ENCODE measurements at regions not wholly inside any gene's neighbourhood (a gene's known extent, or its start where the extent isn't known, plus 50 kb on each side); places are given as distances from the start of the nearest gene placed in this dataset.

DNA sequence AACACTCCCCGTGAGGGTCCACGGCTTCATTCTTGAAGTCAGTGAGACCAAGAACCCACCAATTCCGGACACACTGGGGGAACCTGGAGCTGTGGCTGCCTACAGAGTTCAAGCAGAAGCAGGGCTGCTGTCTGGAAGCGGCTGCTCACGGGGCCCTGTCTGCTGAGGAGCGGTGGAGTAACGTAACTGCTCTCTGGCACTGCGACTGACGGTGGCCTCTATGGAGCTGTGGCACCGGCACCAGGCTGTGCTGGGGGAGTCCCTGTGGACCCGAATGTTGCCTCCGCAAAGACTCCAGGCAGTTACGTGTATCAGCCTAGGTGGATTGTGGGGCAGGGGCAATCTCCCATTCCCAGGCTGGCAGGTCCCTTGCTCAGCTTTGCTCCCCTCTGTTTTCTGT, 703.3 kb upstream of the FRG1 start:
- H3F3A ChIP-seq (ENCODE audit: insufficient read depth, low read length), result no peaks in the 10 kb centered on the region
- H3K9me3 ChIP-seq (replicated peaks; ENCODE audit: insufficient read depth, low read length), result no peaks in the 10 kb centered on the region
- no peak overlapping the region for H3K27ac ChIP-seq (ENCODE audit: low read length)
- DNase-seq, result no peak
- no peaks in the 10 kb centered on the region for H3K4me1 ChIP-seq (ENCODE audit: low read length)
- no peak overlapping the region for H3K9ac ChIP-seq (ENCODE audit: low read length)
- no peak overlapping the region for H3K4me3 ChIP-seq (ENCODE audit: low read length)
- H3K4me2 ChIP-seq (ENCODE audit: low read depth, low read length), result no peak overlapping the region
- no peaks in the 10 kb centered on the region for H4K20me1 ChIP-seq (ENCODE audit: insufficient read depth, low read length)
- no peaks in the 10 kb centered on the region for H3K79me2 ChIP-seq (ENCODE audit: low read length)
- H3K9me2 ChIP-seq (replicated peaks; ENCODE audit: insufficient read depth, low read length), result no peaks in the 10 kb centered on the region
- no peaks in the 10 kb centered on the region for H3K36me3 ChIP-seq (replicated peaks; ENCODE audit: insufficient read depth, low read length)
- H3K27me3 ChIP-seq (replicated peaks; ENCODE audit: insufficient read depth, low read length), result no peaks in the 10 kb centered on the region
- TF ChIP-seq, protein P1, sequence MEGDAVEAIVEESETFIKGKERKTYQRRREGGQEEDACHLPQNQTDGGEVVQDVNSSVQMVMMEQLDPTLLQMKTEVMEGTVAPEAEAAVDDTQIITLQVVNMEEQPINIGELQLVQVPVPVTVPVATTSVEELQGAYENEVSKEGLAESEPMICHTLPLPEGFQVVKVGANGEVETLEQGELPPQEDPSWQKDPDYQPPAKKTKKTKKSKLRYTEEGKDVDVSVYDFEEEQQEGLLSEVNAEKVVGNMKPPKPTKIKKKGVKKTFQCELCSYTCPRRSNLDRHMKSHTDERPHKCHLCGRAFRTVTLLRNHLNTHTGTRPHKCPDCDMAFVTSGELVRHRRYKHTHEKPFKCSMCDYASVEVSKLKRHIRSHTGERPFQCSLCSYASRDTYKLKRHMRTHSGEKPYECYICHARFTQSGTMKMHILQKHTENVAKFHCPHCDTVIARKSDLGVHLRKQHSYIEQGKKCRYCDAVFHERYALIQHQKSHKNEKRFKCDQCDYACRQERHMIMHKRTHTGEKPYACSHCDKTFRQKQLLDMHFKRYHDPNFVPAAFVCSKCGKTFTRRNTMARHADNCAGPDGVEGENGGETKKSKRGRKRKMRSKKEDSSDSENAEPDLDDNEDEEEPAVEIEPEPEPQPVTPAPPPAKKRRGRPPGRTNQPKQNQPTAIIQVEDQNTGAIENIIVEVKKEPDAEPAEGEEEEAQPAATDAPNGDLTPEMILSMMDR (IDR thresholded peaks at IDR 0.05; ENCODE audit: low read length), result no peak
- TF ChIP-seq EZH2phosphoT487 (IDR thresholded peaks at IDR 0.05; ENCODE audit: low read length) (no peak), EZH2 (optimal IDR thresholded peaks at IDR 0.05; ENCODE audit: low read depth, low read length) (no peak)
- no peak overlapping the region for H2AFZ ChIP-seq (ENCODE audit: low read length)

DNA sequence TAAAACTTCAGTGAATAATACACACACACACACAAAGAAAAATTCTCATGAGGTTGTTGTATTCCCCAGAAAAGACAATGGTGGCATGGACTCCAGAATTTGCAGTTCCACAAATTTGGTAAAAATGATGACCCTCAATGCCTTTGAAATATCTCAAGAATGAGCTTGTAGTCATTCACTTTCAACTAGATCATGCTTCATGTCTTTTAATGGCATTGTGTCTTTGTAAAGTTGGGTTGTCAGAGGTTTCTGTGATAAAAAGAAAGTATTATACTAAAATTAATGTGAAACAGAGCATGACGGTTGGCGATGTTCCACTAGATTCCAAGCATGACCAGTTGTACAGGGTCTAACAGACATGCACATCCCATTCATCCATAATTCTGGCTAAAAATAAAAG, 685.0 kb upstream of the FRG1 start:
- no peaks in the 10 kb centered on the region for H3K79me2 ChIP-seq (ENCODE audit: low read length)
- no peaks in the 10 kb centered on the region for H3K4me1 ChIP-seq (ENCODE audit: low read length)
- no peak overlapping the region for H3K27ac ChIP-seq (ENCODE audit: low read length)
- H3F3A ChIP-seq (ENCODE audit: insufficient read depth, low read length), result no peaks in the 10 kb centered on the region
- no peak overlapping the region for H3K4me3 ChIP-seq (ENCODE audit: low read length)
- H3K9me3 ChIP-seq (replicated peaks; ENCODE audit: insufficient read depth, low read length), result no peaks in the 10 kb centered on the region
- no peaks in the 10 kb centered on the region for H3K9me2 ChIP-seq (replicated peaks; ENCODE audit: insufficient read depth, low read length)
- H3K36me3 ChIP-seq (replicated peaks; ENCODE audit: insufficient read depth, low read length), result no peaks in the 10 kb centered on the region
- TF ChIP-seq, protein P1 (IDR thresholded peaks at IDR 0.05; ENCODE audit: low read length), result no peak
- TF ChIP-seq EZH2 (optimal IDR thresholded peaks at IDR 0.05; ENCODE audit: low read depth, low read length) (no peak), EZH2phosphoT487 (IDR thresholded peaks at IDR 0.05; ENCODE audit: low read length) (no peak)
- H2AFZ ChIP-seq (ENCODE audit: low read length), result no peak overlapping the region
- no peak overlapping the region for H3K9ac ChIP-seq (ENCODE audit: low read length)
- no peaks in the 10 kb centered on the region for H3K27me3 ChIP-seq (replicated peaks; ENCODE audit: insufficient read depth, low read length)
- H4K20me1 ChIP-seq (ENCODE audit: insufficient read depth, low read length), result no peaks in the 10 kb centered on the region
- no peak overlapping the region for H3K4me2 ChIP-seq (ENCODE audit: low read depth, low read length)
- DNase-seq, result no peak

DNA sequence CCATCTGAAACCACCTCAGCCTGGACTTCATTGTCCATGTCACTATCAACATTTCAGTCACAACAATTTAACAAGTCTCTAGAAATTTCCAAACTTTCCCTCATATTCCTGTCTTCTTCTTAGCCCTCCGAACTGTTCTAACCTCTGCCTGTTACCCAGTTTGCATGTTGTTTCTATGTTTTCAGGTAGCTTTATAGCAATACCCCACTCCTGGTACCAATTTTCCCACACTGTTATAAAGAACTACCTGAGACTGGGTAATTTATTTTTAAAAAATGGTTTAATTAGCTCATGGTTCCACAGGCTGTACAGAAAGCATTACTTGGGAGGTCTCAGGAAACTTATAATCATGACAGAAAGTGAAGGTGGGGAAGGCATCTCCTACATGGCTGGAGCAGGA, 679.2 kb upstream of the FRG1 start:
- no peak for TF ChIP-seq EZH2phosphoT487 (IDR thresholded peaks at IDR 0.05; ENCODE audit: low read length)
- TF ChIP-seq, protein P1 (IDR thresholded peaks at IDR 0.05; ENCODE audit: low read length), result no peak
- TF ChIP-seq EZH2 (optimal IDR thresholded peaks at IDR 0.05; ENCODE audit: low read depth, low read length), result no peak

More for the DNA sequence above, 679.2 kb upstream of the FRG1 start:
- H3K9me3 ChIP-seq (replicated peaks; ENCODE audit: insufficient read depth, low read length), result no peaks in the 10 kb centered on the region; the same call in 1 of the 2 replicates
- H3K4me2 ChIP-seq (ENCODE audit: low read depth, low read length), result no peak overlapping the region
- no peak overlapping the region for H3K9ac ChIP-seq (ENCODE audit: low read length)
- no peaks in the 10 kb centered on the region for H3K27me3 ChIP-seq (replicated peaks; ENCODE audit: insufficient read depth, low read length)
- H3K4me3 ChIP-seq (ENCODE audit: low read length), result no peak overlapping the region
- no peaks in the 10 kb centered on the region for H4K20me1 ChIP-seq (ENCODE audit: insufficient read depth, low read length)
- H3F3A ChIP-seq (ENCODE audit: insufficient read depth, low read length), result no peaks in the 10 kb centered on the region
- no peaks in the 10 kb centered on the region for H3K9me2 ChIP-seq (replicated peaks; ENCODE audit: insufficient read depth, low read length)
- DNase-seq, result no peak
- H3K4me1 ChIP-seq (ENCODE audit: low read length), result no peaks in the 10 kb centered on the region
- H3K36me3 ChIP-seq (replicated peaks; ENCODE audit: insufficient read depth, low read length), result no peaks in the 10 kb centered on the region
- H3K79me2 ChIP-seq (ENCODE audit: low read length), result no peaks in the 10 kb centered on the region
- H3K27ac ChIP-seq (ENCODE audit: low read length), result no peak overlapping the region
- no peak overlapping the region for H2AFZ ChIP-seq (ENCODE audit: low read length)
